MM.1S (cell line): ENCODE measurements at regions not wholly inside any gene's neighbourhood (a gene's known extent, or its start where the extent isn't known, plus 50 kb on each side); places are given as distances from the start of the nearest gene placed in this dataset.

Source experiments
- DNase-seq: peaks from one replicate; pipeline ENCODE4 v3.0.0-alpha.2; 2015
- H2AFZ ChIP-seq: fragments of 300-600 bp; sonication (generic); 2 replicates; pipeline ENCODE4 v1.6.0; 2016; ENCODE audit warnings: antibody characterized with exemption, low read length
- H3F3A ChIP-seq: fragments of 300-600 bp; sonication (generic); 2 replicates; pipeline ENCODE4 v1.6.1; 2016; ENCODE audit warnings: mild to moderate bottlenecking, antibody characterized with exemption, low read length, moderate library complexity, mixed read lengths; ENCODE audit not compliant: insufficient read depth
- H3K27ac ChIP-seq: fragments of 300-600 bp; sonication (generic); 2 replicates; pipeline ENCODE4 v1.5.1; 2016; ENCODE audit warnings: mild to moderate bottlenecking, low read length
- H3K27me3 ChIP-seq: fragments of 300-600 bp; sonication (generic); replicated peaks from 2 replicates; pipeline ENCODE4 v1.6.0; 2016; ENCODE audit warnings: low read length; ENCODE audit not compliant: insufficient read depth
- H3K36me3 ChIP-seq: fragments of 300-600 bp; sonication (generic); replicated peaks from 2 replicates; pipeline ENCODE4 v1.6.1; 2016; ENCODE audit warnings: mild to moderate bottlenecking, low read length, mixed read lengths; ENCODE audit not compliant: insufficient read depth
- H3K4me1 ChIP-seq: fragments of 300-600 bp; sonication (generic); 2 replicates; pipeline ENCODE4 v1.6.1; 2016; ENCODE audit warnings: low read length, mixed read lengths
- H3K4me2 ChIP-seq: fragments of 300-600 bp; sonication (generic); 2 replicates; pipeline ENCODE4 v1.6.0; 2016; ENCODE audit warnings: low read depth, low read length
- H3K4me3 ChIP-seq: fragments of 300-600 bp; sonication (generic); 2 replicates; pipeline ENCODE4 v1.5.1; 2016; ENCODE audit warnings: low read length, mixed read lengths
- H3K79me2 ChIP-seq: fragments of 300-600 bp; sonication (generic); 2 replicates; pipeline ENCODE4 v1.6.1; 2016; ENCODE audit warnings: mixed run types, low read length, mixed read lengths
- H3K9ac ChIP-seq: fragments of 300-600 bp; sonication (generic); 2 replicates; pipeline ENCODE4 v1.6.1; 2016; ENCODE audit warnings: low read length, mixed read lengths
- H3K9me2 ChIP-seq: fragments of 300-600 bp; sonication (generic); replicated peaks from 2 replicates; pipeline ENCODE4 v1.6.1; 2016; ENCODE audit warnings: mild to moderate bottlenecking, low read length, mixed read lengths; ENCODE audit not compliant: insufficient read depth
- H3K9me3 ChIP-seq: fragments of 300-600 bp; sonication (generic); replicated peaks from 2 replicates; pipeline ENCODE4 v1.6.1; 2016; ENCODE audit warnings: mild to moderate bottlenecking, low read length, mixed read lengths; ENCODE audit not compliant: insufficient read depth
- H4K20me1 ChIP-seq: fragments of 300-600 bp; sonication (generic); 2 replicates; pipeline ENCODE4 v1.6.1; 2016; ENCODE audit warnings: mild to moderate bottlenecking, low read length, moderate library complexity, mixed read lengths; ENCODE audit not compliant: insufficient read depth
- CTCF ChIP-seq: fragments of 300-600 bp; sonication (generic); IDR thresholded peaks from 2 replicates; pipeline ENCODE4 v1.5.1; 2016; ENCODE audit warnings: antibody characterized with exemption, low read length, mixed read lengths
- EZH2 ChIP-seq: fragments of 300-600 bp; sonication (generic); optimal IDR thresholded peaks from 2 replicates; pipeline ENCODE3; 2017; ENCODE audit warnings: low read depth, mild to moderate bottlenecking, antibody characterized with exemption, low read length, mixed read lengths
- EZH2phosphoT487 ChIP-seq: fragments of 300-600 bp; sonication (generic); IDR thresholded peaks from 2 replicates; pipeline ENCODE4 v1.6.1; 2018; ENCODE audit warnings: antibody characterized with exemption, low read length

DNA sequence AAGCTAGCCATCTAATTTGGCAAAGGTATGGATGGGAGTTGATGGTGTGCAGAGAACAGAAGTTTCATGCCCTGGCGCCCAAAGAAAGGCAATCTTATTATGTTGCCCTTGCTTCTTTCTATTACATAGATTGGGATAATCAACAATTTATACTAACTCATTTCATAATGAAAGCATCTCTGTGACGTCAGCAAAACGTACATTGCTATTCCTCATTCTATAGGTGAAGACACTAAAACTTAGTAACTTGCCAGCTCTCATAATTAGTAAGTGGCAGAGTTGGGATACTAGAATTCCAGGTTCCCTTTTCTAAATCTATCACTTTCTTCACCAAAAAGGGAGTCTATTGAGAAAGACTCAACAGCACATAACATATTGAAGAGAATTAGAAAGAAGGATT lies 374.8 kb downstream of the NR2F1-AS1 start:
- Histone ChIP-seq H4K20me1 (no peaks in the 10 kb centered on the region), H3K4me2 (no peak overlapping the region), H3K79me2 (no peaks in the 10 kb centered on the region), H3K36me3 (no peaks in the 10 kb centered on the region), H3K9me3 (no peaks in the 10 kb centered on the region), H3K27ac (no peak overlapping the region), H3K9me2 (no peaks in the 10 kb centered on the region), H2AFZ (no peak overlapping the region), H3K9ac (no peak overlapping the region), H3K27me3 (no peaks in the 10 kb centered on the region), H3F3A (no peaks in the 10 kb centered on the region), H3K4me1 (no peaks in the 10 kb centered on the region), H3K4me3 (no peak overlapping the region)
- no peak for TF ChIP-seq EZH2
- no peak for TF ChIP-seq EZH2phosphoT487
- TF ChIP-seq CTCF = no peak
- no peak for DNase-seq

GRCh38 chr5:93201061-93201460 lies 380.0 kb downstream of the NR2F1-AS1 start:
- Histone ChIP-seq H3K4me2 (no peak overlapping the region), H3K9me3 (no peaks in the 10 kb centered on the region), H3K79me2 (no peaks in the 10 kb centered on the region), H3K4me1 (no peaks in the 10 kb centered on the region), H3F3A (no peaks in the 10 kb centered on the region), H3K9me2 (no peaks in the 10 kb centered on the region), H3K36me3 (no peaks in the 10 kb centered on the region), H4K20me1 (no peaks in the 10 kb centered on the region), H3K4me3 (no peak overlapping the region), H2AFZ (no peak overlapping the region), H3K9ac (no peak overlapping the region), H3K27me3 (no peaks in the 10 kb centered on the region), H3K27ac (no peak overlapping the region)
- TF ChIP-seq CTCF (no peak), EZH2phosphoT487 (no peak), EZH2 (no peak)
- DNase-seq = no peak

GRCh38 chr5:93196986-93197385 lies 384.0 kb downstream of the NR2F1-AS1 start:
- Histone ChIP-seq H4K20me1 (no peaks in the 10 kb centered on the region), H3K4me3 (no peak overlapping the region), H2AFZ (no peak overlapping the region), H3K4me1 (peaks cover 10% of the 10 kb centered on the region), H3K9ac (no peak overlapping the region), H3K9me3 (no peaks in the 10 kb centered on the region), H3K4me2 (no peak overlapping the region), H3K27me3 (no peaks in the 10 kb centered on the region), H3K27ac (no peak overlapping the region), H3F3A (no peaks in the 10 kb centered on the region), H3K36me3 (no peaks in the 10 kb centered on the region), H3K9me2 (no peaks in the 10 kb centered on the region), H3K79me2 (no peaks in the 10 kb centered on the region)
- DNase-seq = no peak
- TF ChIP-seq EZH2phosphoT487 (no peak), EZH2 (no peak), CTCF (no peak)
